Testis (tissue), 2 donors: ENCODE measurements at regions not wholly inside any gene's neighbourhood (a gene's known extent, or its start where the extent isn't known, plus 50 kb on each side); places are given as distances from the start of the nearest gene placed in this dataset.

Experiments used
- CTCF ChIP-seq, 3 experiments: fragments of 450-650 bp in 2 of 3; fragments of 200-600 bp in 1 of 3; sonication (generic) in 1 of 3; IDR thresholded peaks; one replicate each; pipeline ENCODE4 v1.5.1; 2016 to 2019; ENCODE audit warnings: antibody characterized with exemption in 3 of 3, mild to moderate bottlenecking in 2 of 3, moderate library complexity in 1 of 3
- POLR2A ChIP-seq: fragments of 450-650 bp; IDR thresholded peaks from one replicate; pipeline ENCODE4 v1.6.1; 2017; ENCODE audit warnings: antibody characterized with exemption, mild to moderate bottlenecking, moderate library complexity

- TF ChIP-seq CTCF (IDR thresholded peaks at IDR 0.05) (no peak), POLR2A (no peak)
Observed at GRCh38 chr2:71886241-71886640, 261.4 kb downstream of the CYP26B1 start.
